Tibial nerve (tissue), 3 donors: ENCODE measurements at regions not wholly inside any gene's neighbourhood (a gene's known extent, or its start where the extent isn't known, plus 50 kb on each side); places are given as distances from the start of the nearest gene placed in this dataset.

Source experiments
- EP300 ChIP-seq, 2 donors: sonication (generic); formaldehyde crosslinking; IDR thresholded peaks; one replicate each; pipeline ENCODE4 v1.6.1; 2017; ENCODE audit warnings: antibody characterized with exemption in 2 of 2, mild to moderate bottlenecking in 1 of 2
- POLR2A ChIP-seq, 2 donors: fragments of 450-650 bp; IDR thresholded peaks; one replicate each; pipeline ENCODE4 v1.6.1; 2017; ENCODE audit warnings: antibody characterized with exemption in 2 of 2, mild to moderate bottlenecking in 2 of 2, moderate library complexity in 2 of 2

GRCh38 chr5:10106806-10107205, 142.9 kb downstream of the ATPSCKMT start:
- no peak for TF ChIP-seq POLR2A (IDR thresholded peaks at IDR 0.05)
- TF ChIP-seq EP300 (IDR thresholded peaks at IDR 0.05) = no peak
